Liver (tissue), 3 donors: ENCODE measurements at regions not wholly inside any gene's neighbourhood (a gene's known extent, or its start where the extent isn't known, plus 50 kb on each side); places are given as distances from the start of the nearest gene placed in this dataset.

Source experiments
- FOXA1 ChIP-seq: IDR thresholded peaks from 2 replicates; pipeline ENCODE4 v1.6.1; 2016; ENCODE audit warnings: antibody characterized with exemption
- JUND ChIP-seq, 2 donors: IDR thresholded peaks; 2 replicates each; pipeline ENCODE4 v1.6.1; 2016; ENCODE audit warnings: antibody characterized with exemption in 2 of 2
- SP1 ChIP-seq: IDR thresholded peaks from 2 replicates; pipeline ENCODE4 v1.6.1; 2018; ENCODE audit warnings: antibody characterized with exemption, mild to moderate bottlenecking
- TAF1 ChIP-seq: conservative IDR thresholded peaks from 2 replicates; pipeline ENCODE4 v1.6.1; 2016; ENCODE audit warnings: antibody characterized with exemption, mild to moderate bottlenecking
- YY1 ChIP-seq: IDR thresholded peaks from 2 replicates; pipeline ENCODE4 v1.6.1; 2016; ENCODE audit warnings: antibody characterized with exemption, mild to moderate bottlenecking
- TF ChIP-seq, protein P1 (sequence below): fragments of 150-350 bp; IDR thresholded peaks from 2 replicates; pipeline ENCODE4 v1.5.1; 2017; ENCODE audit warnings: improper control_type of control experiment, low read depth, low read length; ENCODE audit not compliant: missing input control
- TF ChIP-seq, protein P2 (sequence below): IDR thresholded peaks from 2 replicates; pipeline ENCODE4 v1.6.1; 2016; ENCODE audit warnings: antibody characterized with exemption
- donor health status: healthy.
- donor health status: healthy.

DNA sequence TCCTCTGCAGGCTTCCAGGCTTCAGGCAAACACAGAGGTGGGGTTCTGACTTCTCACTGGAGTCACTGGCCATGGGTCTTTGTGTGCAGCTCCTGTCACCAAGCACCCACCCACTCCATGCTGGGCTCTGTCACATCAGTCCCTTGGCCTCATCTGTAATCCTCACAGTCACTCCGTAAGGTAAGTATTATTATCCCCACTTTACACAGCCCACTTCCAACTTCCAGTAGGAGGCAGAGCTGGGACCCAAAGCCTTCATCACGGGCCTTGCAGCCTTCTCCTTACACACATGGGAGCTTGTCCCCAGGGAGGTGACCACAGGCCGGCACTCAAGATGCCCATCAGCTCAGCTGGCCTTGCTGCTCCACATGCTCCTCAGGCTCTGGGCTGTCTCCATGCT is 266.7 kb upstream of the B3GAT1 start:
- TF ChIP-seq, protein P1, sequence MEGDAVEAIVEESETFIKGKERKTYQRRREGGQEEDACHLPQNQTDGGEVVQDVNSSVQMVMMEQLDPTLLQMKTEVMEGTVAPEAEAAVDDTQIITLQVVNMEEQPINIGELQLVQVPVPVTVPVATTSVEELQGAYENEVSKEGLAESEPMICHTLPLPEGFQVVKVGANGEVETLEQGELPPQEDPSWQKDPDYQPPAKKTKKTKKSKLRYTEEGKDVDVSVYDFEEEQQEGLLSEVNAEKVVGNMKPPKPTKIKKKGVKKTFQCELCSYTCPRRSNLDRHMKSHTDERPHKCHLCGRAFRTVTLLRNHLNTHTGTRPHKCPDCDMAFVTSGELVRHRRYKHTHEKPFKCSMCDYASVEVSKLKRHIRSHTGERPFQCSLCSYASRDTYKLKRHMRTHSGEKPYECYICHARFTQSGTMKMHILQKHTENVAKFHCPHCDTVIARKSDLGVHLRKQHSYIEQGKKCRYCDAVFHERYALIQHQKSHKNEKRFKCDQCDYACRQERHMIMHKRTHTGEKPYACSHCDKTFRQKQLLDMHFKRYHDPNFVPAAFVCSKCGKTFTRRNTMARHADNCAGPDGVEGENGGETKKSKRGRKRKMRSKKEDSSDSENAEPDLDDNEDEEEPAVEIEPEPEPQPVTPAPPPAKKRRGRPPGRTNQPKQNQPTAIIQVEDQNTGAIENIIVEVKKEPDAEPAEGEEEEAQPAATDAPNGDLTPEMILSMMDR: no peak
- no peak for TF ChIP-seq JUND (IDR thresholded peaks at IDR 0.05)
- no peak for TF ChIP-seq YY1
- TF ChIP-seq TAF1: no peak
- no peak for TF ChIP-seq FOXA1
- TF ChIP-seq, protein P2, sequence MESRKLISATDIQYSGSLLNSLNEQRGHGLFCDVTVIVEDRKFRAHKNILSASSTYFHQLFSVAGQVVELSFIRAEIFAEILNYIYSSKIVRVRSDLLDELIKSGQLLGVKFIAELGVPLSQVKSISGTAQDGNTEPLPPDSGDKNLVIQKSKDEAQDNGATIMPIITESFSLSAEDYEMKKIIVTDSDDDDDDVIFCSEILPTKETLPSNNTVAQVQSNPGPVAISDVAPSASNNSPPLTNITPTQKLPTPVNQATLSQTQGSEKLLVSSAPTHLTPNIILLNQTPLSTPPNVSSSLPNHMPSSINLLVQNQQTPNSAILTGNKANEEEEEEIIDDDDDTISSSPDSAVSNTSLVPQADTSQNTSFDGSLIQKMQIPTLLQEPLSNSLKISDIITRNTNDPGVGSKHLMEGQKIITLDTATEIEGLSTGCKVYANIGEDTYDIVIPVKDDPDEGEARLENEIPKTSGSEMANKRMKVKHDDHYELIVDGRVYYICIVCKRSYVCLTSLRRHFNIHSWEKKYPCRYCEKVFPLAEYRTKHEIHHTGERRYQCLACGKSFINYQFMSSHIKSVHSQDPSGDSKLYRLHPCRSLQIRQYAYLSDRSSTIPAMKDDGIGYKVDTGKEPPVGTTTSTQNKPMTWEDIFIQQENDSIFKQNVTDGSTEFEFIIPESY: no peak
- TF ChIP-seq SP1: no peak
